Erythroblast (primary cell): ENCODE measurements at regions not wholly inside any gene's neighbourhood (a gene's known extent, or its start where the extent isn't known, plus 50 kb on each side); places are given as distances from the start of the nearest gene placed in this dataset.
"Not testable (repeated sequence)": the region's sequence is repeated elsewhere in the genome, so short reads cannot be mapped to it uniquely, and the experiment has no call there.

ENCODE experiments used
- DNase-seq, 2 experiments: peaks; one replicate each; lab custom pipeline; 2025; lab: John Stamatoyannopoulos, UW
- GATA1 ChIP-seq: IDR thresholded peaks from 2 replicates; pipeline ENCODE4 v1.6.1; 2011; ENCODE audit warnings: low read depth, mild to moderate bottlenecking, control low read depth, low read length, moderate library complexity
- POLR2A ChIP-seq: IDR thresholded peaks from 2 replicates; pipeline ENCODE4 v1.6.1; 2011; ENCODE audit warnings: mild to moderate bottlenecking, low read length

- no peak for TF ChIP-seq GATA1
These were observed 1031.2 kb downstream of the EFNA5 start for GRCh38 chr5:106639488-106639887.

GRCh38 chr5:106637275-106637674 lies 1033.5 kb downstream of the EFNA5 start:
- TF ChIP-seq POLR2A (no peak), GATA1 (no peak)
- no peak for DNase-seq

More at GRCh38 chr5:106639488-106639887, 1031.2 kb downstream of the EFNA5 start:
- no peak for DNase-seq

- no peak for TF ChIP-seq GATA1
- TF ChIP-seq POLR2A: no peak
- no peak for DNase-seq
These were observed 1036.4 kb downstream of the EFNA5 start for GRCh38 chr5:106634375-106634774.

- TF ChIP-seq GATA1: no peak
- no peak for TF ChIP-seq POLR2A
These were observed 1036.9 kb downstream of the EFNA5 start for GRCh38 chr5:106633825-106634224.

GRCh38 chr5:106628456-106628855 lies 1042.3 kb downstream of the EFNA5 start:
- not testable (repeated sequence) for DNase-seq

More at GRCh38 chr5:106633825-106634224, 1036.9 kb downstream of the EFNA5 start:
- DNase-seq: no peak

- no peak for DNase-seq
- TF ChIP-seq POLR2A (no peak), GATA1 (no peak)
These were observed 1060.7 kb downstream of the EFNA5 start for GRCh38 chr5:106610041-106610440.

GRCh38 chr5:106601620-106602019 lies 1069.1 kb downstream of the EFNA5 start:
- TF ChIP-seq POLR2A: no peak
- TF ChIP-seq GATA1: no peak
- no peak for DNase-seq

GRCh38 chr5:106600803-106601202 lies 1069.9 kb downstream of the EFNA5 start:
- TF ChIP-seq POLR2A (no peak), GATA1 (no peak)
- DNase-seq: no peak

GRCh38 chr5:106595864-106596263 lies 1074.9 kb downstream of the EFNA5 start:
- DNase-seq: no peak
- TF ChIP-seq GATA1 (no peak), POLR2A (no peak)

GRCh38 chr5:106584268-106584667 lies 1086.5 kb downstream of the EFNA5 start:
- no peak for TF ChIP-seq POLR2A
- TF ChIP-seq GATA1: no peak
- no peak for DNase-seq

GRCh38 chr5:106578736-106579135 lies 1092.0 kb downstream of the EFNA5 start:
- no peak for DNase-seq
- TF ChIP-seq POLR2A (no peak), GATA1 (no peak)

- no peak for DNase-seq
- TF ChIP-seq GATA1 (no peak), POLR2A (no peak)
These were observed 1095.9 kb downstream of the EFNA5 start for GRCh38 chr5:106574820-106575219.

- no peak for DNase-seq
- TF ChIP-seq GATA1 (no peak), POLR2A (no peak)
These were observed 1104.7 kb downstream of the EFNA5 start for GRCh38 chr5:106566031-106566430.

- no peak for TF ChIP-seq GATA1
- TF ChIP-seq POLR2A: no peak
- no peak for DNase-seq
These were observed 1125.4 kb downstream of the EFNA5 start for GRCh38 chr5:106545325-106545724.

- TF ChIP-seq POLR2A: no peak
- no peak for TF ChIP-seq GATA1
These were observed 1127.4 kb downstream of the EFNA5 start for GRCh38 chr5:106543330-106543729.

GRCh38 chr5:106530150-106530549 lies 1140.6 kb downstream of the EFNA5 start:
- no peak for DNase-seq
- TF ChIP-seq POLR2A (no peak), GATA1 (no peak)

More at GRCh38 chr5:106543330-106543729, 1127.4 kb downstream of the EFNA5 start:
- no peak for DNase-seq
